ENCODE measurements at regions not wholly inside any gene's neighbourhood (a gene's known extent, or its start where the extent isn't known, plus 50 kb on each side); places are given as distances from the start of the nearest gene placed in this dataset.
"Not testable (repeated sequence)": the region's sequence is repeated elsewhere in the genome, so short reads cannot be mapped to it uniquely, and the experiment has no call there.

DNA sequence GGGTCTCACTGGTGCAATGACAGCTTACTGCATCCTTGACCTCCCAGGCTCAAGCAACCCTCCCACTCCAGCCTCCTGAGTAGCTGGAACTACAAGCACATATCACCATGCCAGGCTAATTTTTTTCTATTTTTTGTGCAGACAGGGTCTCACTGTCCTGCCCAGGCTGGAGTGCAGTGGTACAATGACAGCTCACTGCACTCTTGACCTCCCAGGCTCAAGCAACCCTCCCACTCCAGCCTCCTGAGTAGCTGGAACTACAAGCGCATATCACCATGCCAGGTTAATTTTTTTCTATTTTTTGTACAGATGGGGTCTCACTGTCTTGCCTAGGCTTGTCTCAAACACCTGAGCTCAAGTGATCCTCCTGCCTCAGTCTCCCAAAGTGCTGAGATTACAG, 74.0 kb downstream of the GASK1B start:
- H3K4me2 ChIP-seq (ENCODE audit: low read depth, low read length, poor library complexity, severe bottlenecking): no peak overlapping the region
- H3K27me3 ChIP-seq (ENCODE audit: low read length): no peaks in the 10 kb centered on the region
- no peaks in the 10 kb centered on the region for H3K9me2 ChIP-seq (replicated peaks; ENCODE audit: insufficient read depth, low read length)
- H3K9me3 ChIP-seq (ENCODE audit: insufficient read depth, low read length): no peaks in the 10 kb centered on the region
- no peak overlapping the region for H3K4me3 ChIP-seq (ENCODE audit: insufficient read depth, low read length, poor library complexity, severe bottlenecking)
- TF ChIP-seq EZH2phosphoT487 (conservative IDR thresholded peaks at IDR 0.05; ENCODE audit: low read length): no peak
- TF ChIP-seq, protein P1, sequence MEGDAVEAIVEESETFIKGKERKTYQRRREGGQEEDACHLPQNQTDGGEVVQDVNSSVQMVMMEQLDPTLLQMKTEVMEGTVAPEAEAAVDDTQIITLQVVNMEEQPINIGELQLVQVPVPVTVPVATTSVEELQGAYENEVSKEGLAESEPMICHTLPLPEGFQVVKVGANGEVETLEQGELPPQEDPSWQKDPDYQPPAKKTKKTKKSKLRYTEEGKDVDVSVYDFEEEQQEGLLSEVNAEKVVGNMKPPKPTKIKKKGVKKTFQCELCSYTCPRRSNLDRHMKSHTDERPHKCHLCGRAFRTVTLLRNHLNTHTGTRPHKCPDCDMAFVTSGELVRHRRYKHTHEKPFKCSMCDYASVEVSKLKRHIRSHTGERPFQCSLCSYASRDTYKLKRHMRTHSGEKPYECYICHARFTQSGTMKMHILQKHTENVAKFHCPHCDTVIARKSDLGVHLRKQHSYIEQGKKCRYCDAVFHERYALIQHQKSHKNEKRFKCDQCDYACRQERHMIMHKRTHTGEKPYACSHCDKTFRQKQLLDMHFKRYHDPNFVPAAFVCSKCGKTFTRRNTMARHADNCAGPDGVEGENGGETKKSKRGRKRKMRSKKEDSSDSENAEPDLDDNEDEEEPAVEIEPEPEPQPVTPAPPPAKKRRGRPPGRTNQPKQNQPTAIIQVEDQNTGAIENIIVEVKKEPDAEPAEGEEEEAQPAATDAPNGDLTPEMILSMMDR (IDR thresholded peaks at IDR 0.05; ENCODE audit: insufficient read depth, low read length, poor library complexity, severe bottlenecking): no peak
- H3K79me2 ChIP-seq (ENCODE audit: insufficient read depth, low read length): no peaks in the 10 kb centered on the region
- H3K36me3 ChIP-seq (ENCODE audit: low read length): no peaks in the 10 kb centered on the region
- H2AFZ ChIP-seq (ENCODE audit: low read depth, low read length, severe bottlenecking): no peak overlapping the region
- no peaks in the 10 kb centered on the region for H3F3A ChIP-seq (ENCODE audit: insufficient read depth)
- no peak overlapping the region for H3K9ac ChIP-seq (ENCODE audit: low read length)
- H4K20me1 ChIP-seq (ENCODE audit: low read depth, low read length): no peaks in the 10 kb centered on the region
- H3K27ac ChIP-seq (ENCODE audit: low read depth, low read length): no peak overlapping the region

DNA sequence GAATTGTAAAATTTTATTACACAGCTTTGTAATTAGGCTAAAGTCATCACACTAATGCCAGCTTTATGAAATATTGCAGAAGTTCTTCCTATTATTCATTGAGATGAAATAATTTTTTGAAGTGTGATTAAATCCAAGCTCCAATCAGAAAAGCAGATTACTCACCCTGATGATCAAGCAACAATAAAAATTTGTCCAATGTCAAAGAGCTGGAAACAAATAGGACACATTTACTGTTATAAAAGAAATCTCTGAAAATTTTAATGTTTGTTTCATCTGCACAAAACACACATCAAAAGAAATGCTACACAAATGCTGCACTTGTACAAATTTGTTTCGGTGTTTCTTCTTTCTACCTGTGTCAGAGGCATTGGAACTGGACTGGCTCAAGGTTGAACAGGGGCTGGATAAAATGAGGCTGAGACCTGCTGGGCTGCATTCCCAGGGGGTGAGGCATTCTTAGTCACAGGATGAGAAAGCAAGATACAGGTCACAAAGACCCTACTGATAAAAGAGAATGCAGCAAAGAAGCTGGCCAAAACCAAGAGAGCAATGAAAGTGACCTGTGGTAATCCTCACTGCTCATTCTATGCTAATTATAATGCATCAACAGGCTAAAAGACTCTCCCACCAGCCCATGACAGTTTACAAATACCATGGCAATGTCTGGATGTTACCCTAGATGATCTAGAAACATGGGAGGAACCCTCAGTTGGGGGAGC, 78.3 kb downstream of the GASK1B start:
- H3K4me3 ChIP-seq (ENCODE audit: insufficient read depth, low read length, poor library complexity, severe bottlenecking): no peak overlapping the region
- no peaks in the 10 kb centered on the region for H3F3A ChIP-seq (ENCODE audit: insufficient read depth)
- no peak overlapping the region for H2AFZ ChIP-seq (ENCODE audit: low read depth, low read length, severe bottlenecking)
- no peak overlapping the region for H3K4me2 ChIP-seq (ENCODE audit: low read depth, low read length, poor library complexity, severe bottlenecking)
- no peaks in the 10 kb centered on the region for H3K27me3 ChIP-seq (ENCODE audit: low read length)
- no peak overlapping the region for H3K27ac ChIP-seq (ENCODE audit: low read depth, low read length)
- no peaks in the 10 kb centered on the region for H3K9me2 ChIP-seq (replicated peaks; ENCODE audit: insufficient read depth, low read length)
- TF ChIP-seq, protein P1 (IDR thresholded peaks at IDR 0.05; ENCODE audit: insufficient read depth, low read length, poor library complexity, severe bottlenecking): no peak
- TF ChIP-seq EZH2phosphoT487 (conservative IDR thresholded peaks at IDR 0.05; ENCODE audit: low read length): no peak
- no peaks in the 10 kb centered on the region for H3K36me3 ChIP-seq (ENCODE audit: low read length)
- no peaks in the 10 kb centered on the region for H4K20me1 ChIP-seq (ENCODE audit: low read depth, low read length)
- H3K79me2 ChIP-seq (ENCODE audit: insufficient read depth, low read length): no peaks in the 10 kb centered on the region
- H3K9ac ChIP-seq (ENCODE audit: low read length): no peak overlapping the region
- no peaks in the 10 kb centered on the region for H3K9me3 ChIP-seq (ENCODE audit: insufficient read depth, low read length)

DNA sequence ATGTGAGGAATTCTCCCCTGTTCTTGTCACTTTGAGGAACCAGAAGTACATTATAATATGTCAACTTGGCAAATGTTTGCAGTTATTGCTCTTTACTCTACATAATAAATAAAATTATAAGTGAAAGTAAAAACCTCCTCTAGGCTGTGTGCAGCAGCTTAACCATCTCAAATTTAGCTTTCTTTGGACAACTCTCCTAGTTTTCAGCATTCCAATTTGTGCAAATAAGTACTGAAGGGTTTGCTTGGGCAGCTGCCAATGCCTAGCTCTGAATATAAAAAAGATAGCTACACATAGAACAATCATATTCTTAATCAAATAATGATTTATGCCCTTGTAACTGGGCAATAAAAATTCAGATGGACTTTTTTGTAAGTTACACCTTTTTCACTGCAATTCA, 82.5 kb downstream of the GASK1B start:
- Histone ChIP-seq H3F3A (ENCODE audit: insufficient read depth) (no peaks in the 10 kb centered on the region), H3K79me2 (ENCODE audit: insufficient read depth, low read length) (no peaks in the 10 kb centered on the region), H4K20me1 (ENCODE audit: low read depth, low read length) (no peaks in the 10 kb centered on the region), H3K9me2 (replicated peaks; ENCODE audit: insufficient read depth, low read length) (no peaks in the 10 kb centered on the region), H3K9me3 (ENCODE audit: insufficient read depth, low read length) (no peaks in the 10 kb centered on the region), H2AFZ (ENCODE audit: low read depth, low read length, severe bottlenecking) (no peak overlapping the region), H3K9ac (ENCODE audit: low read length) (no peak overlapping the region), H3K4me3 (ENCODE audit: insufficient read depth, low read length, poor library complexity, severe bottlenecking) (no peak overlapping the region), H3K4me2 (ENCODE audit: low read depth, low read length, poor library complexity, severe bottlenecking) (no peak overlapping the region), H3K27ac (ENCODE audit: low read depth, low read length) (no peak overlapping the region), H3K36me3 (ENCODE audit: low read length) (no peaks in the 10 kb centered on the region), H3K27me3 (ENCODE audit: low read length) (no peaks in the 10 kb centered on the region)
- TF ChIP-seq, protein P1 (IDR thresholded peaks at IDR 0.05; ENCODE audit: insufficient read depth, low read length, poor library complexity, severe bottlenecking): no peak
- no peak for TF ChIP-seq EZH2phosphoT487 (conservative IDR thresholded peaks at IDR 0.05; ENCODE audit: low read length)

DNA sequence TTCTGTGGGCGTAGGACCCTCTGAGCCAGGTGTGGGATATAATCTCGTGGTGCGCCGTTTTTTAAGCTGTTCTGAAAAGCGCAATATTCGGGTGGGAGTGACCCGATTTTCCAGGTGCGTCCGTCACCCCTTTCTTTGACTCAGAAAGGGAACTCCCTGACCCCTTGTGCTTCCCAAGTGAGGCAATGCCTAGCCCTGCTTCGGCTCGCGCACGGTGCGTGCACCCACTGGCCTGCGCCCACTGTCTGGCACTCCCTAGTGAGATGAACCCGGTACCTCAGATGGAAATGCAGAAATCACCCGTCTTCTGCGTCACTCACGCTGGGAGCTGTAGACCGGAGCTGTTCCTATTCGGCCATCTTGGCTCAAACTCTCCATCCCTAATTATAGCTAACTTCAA, 82.9 kb downstream of the GASK1B start:
- not testable (repeated sequence) for H3K9me3 ChIP-seq (ENCODE audit: insufficient read depth, low read length); H3K9ac ChIP-seq (ENCODE audit: low read length); H3K4me2 ChIP-seq (ENCODE audit: low read depth, low read length, poor library complexity, severe bottlenecking)

More for the DNA sequence above, 82.9 kb downstream of the GASK1B start:
- not testable (repeated sequence) for H3K27me3 ChIP-seq (ENCODE audit: low read length); H3K9me2 ChIP-seq (replicated peaks; ENCODE audit: insufficient read depth, low read length); H3K4me3 ChIP-seq (ENCODE audit: insufficient read depth, low read length, poor library complexity, severe bottlenecking); H3K36me3 ChIP-seq (ENCODE audit: low read length); H3K79me2 ChIP-seq (ENCODE audit: insufficient read depth, low read length); H4K20me1 ChIP-seq (ENCODE audit: low read depth, low read length); H2AFZ ChIP-seq (ENCODE audit: low read depth, low read length, severe bottlenecking); H3K27ac ChIP-seq (ENCODE audit: low read depth, low read length); H3F3A ChIP-seq (ENCODE audit: insufficient read depth)

All from SU-DHL-6 (cell line).